Skin epidermis (tissue), 12 donors: ENCODE measurements at regions not wholly inside any gene's neighbourhood (a gene's known extent, or its start where the extent isn't known, plus 50 kb on each side); places are given as distances from the start of the nearest gene placed in this dataset.
A peak's percentile ranks its signal among the peaks of the same experiment; 100 is the strongest.

Experiments used
- H3K27ac ChIP-seq, 21 experiments: fragments of 200-600 bp; sonication (generic) in 11 of 21; one replicate each; pipeline ENCODE4 v1.5.0; 2020; ENCODE audit warnings: mild to moderate bottlenecking in 3 of 21, inconsistent platforms in 2 of 21, moderate library complexity in 2 of 21
- H3K4me3 ChIP-seq, 7 experiments: fragments of 200-600 bp; sonication (generic) in 2 of 7; one replicate each; pipeline ENCODE4 v1.5.0; 2020; ENCODE audit warnings: inconsistent platforms in 2 of 7, mild to moderate bottlenecking in 2 of 7, moderate library complexity in 1 of 7

DNA sequence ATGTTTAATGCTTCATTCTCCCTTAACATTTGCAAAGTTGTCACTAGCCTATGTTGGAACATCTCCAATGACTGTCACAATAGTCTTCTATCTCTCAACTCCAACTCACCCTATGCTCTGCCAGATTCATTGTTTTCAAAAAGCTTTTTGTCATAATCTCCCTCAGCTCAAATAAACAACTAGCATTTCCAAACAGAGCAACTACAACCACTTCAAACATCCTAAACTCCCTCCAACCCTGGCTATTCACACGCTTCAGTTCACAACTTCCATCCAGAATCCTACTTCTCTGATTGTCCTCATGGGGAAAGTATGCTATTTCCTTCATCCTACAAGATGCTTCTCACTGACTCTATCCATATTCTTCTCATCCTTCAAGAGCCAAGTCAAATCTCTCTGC lies 139.2 kb upstream of the VRK2 start:
- Histone ChIP-seq H3K4me3 (no peak overlapping the region), H3K27ac (peak overlapping the region in 2 of 21 experiments; percentile 7 to 61)

DNA sequence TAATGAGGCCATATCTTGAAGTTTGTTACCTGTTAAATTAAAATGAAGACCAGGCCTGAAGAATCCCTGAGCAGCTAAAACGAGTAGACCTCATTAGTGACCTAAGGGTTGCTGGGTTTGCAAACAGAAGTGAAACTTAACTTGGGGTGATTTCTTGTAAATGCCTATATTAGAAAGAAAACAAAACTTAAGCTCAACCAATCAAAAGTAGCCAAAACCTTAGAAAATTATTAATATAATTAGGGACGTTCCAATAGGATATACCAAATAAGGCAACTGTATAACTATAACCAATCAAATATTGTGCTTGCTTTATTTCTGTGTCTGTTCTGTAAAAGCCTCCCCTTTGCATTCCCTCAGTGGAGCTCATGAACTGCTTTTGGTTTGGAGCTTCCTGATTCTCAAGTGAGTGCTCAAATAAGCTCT lies 137.9 kb upstream of the VRK2 start:
- H3K4me3 ChIP-seq, result no peak overlapping the region
- peak overlapping the region in 3 of 21 experiments; percentile 0 to 61 (median 49) for H3K27ac ChIP-seq

DNA sequence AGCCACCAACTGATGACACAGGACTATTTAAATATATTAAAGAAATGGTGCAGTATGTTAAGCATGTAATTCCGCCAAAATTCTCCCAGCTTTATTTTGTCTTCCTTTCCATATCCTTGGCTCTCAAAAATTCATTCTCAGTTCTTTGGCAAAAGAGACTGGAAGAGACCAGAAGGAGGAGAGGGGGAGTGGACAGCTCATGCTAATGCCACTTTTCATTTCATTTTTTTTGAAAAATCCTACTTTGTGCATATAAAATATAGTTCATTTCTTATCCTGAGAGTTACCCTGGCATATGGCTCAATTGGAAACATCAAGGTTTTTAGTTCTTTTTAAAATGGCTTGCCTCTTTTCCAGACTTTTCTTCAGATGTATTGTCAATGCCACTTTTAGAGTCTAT lies 128.5 kb upstream of the VRK2 start:
- no peak overlapping the region for H3K4me3 ChIP-seq
- H3K27ac ChIP-seq, result no peak overlapping the region

DNA sequence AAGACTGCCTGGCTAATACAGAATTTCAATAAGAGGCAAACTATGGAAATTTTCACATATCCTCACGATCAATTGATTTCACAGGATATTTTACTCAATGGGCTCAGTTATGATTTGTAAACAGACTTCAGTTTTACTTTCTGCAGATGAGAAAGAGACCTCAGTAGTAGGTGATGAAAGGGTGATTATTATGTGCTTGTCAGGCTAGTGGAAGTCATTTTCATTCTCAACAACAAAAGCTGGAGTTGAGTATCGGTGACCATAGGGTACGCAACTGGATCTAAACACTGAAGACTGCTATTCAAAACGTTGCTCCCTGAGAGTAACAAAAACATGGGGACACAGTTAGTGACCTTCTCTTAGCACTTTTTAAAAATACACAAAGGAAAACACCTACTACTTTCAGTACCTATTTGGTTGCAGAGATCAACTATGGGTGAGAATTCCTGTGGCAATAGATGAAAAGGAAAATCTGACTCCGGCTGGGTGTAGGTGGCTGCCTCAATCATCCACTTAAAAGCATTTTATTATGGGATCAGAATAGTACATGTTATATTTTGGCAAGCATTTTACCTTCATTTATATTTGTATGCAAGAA lies 126.2 kb upstream of the VRK2 start:
- Histone ChIP-seq H3K4me3 (no peak overlapping the region), H3K27ac (no peak overlapping the region)

GRCh38 chr2:57934659-57935058 lies 111.9 kb upstream of the VRK2 start:
- H3K27ac ChIP-seq, result no peak overlapping the region
- no peak overlapping the region for H3K4me3 ChIP-seq

DNA sequence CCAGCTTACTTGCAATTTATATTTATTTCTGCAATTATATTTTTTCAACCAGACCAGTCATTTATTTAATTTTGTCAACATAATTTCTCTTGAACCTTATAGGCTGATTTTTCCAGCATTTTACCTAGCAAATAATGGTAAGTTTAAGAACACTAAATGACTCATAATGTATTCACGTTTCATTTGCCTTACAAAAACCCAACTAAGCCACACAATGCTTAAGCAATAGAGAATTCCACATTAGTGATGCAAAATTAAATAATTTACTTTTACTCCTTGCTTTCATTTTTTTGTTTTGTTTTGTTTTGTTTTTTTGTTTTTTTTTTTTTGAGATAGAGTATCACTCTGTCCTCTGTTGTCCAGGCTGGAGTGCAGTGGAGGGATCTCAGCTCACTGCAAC lies 110.4 kb upstream of the VRK2 start:
- H3K27ac ChIP-seq, result no peak overlapping the region
- H3K4me3 ChIP-seq, result no peak overlapping the region

DNA sequence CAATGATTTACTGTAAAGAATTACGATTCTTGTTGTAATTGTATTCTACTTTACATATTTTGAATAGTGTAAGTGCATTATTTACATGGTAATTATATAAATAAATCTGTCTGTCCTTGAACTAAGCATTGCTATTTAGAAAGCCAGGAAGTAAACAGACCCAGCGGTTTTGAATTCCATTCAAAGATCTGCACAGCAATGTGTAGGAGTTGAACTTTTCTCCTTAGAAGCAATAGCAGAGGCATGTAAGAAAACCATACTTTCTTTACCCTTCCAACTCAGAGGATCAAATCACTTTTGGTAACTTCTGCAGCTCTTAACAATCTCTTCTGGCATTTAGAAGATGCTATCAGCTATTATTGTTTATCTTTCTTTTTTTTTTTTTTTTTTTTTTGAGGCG lies 109.2 kb upstream of the VRK2 start:
- H3K27ac ChIP-seq, result no peak overlapping the region
- no peak overlapping the region for H3K4me3 ChIP-seq

GRCh38 chr2:57941816-57942215 lies 104.8 kb upstream of the VRK2 start:
- Histone ChIP-seq H3K27ac (no peak overlapping the region), H3K4me3 (no peak overlapping the region)

- H3K4me3 ChIP-seq, result no peak overlapping the region
- no peak overlapping the region for H3K27ac ChIP-seq
Observed at GRCh38 chr2:57943315-57943714, 103.3 kb upstream of the VRK2 start.

GRCh38 chr2:57947398-57947797 lies 99.2 kb upstream of the VRK2 start:
- H3K4me3 ChIP-seq, result no peak overlapping the region
- no peak overlapping the region for H3K27ac ChIP-seq

DNA sequence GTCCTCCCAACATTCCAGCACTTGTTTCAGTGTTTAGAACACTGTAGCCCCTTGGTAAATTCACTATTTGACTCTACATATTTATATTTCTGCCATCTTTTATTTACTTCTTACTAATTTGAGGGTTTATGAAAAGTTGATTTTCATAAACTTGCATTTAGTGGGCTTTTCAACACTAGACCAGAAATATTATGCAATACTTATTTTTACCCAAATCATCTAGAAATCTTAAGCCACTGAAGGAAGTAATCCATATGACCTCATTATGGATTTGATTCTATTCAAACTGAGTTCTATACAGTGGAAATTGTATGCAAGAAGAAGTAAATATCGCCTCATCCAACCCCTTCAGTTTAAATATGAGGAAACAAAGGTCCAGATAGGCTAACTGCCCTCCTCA lies 92.6 kb upstream of the VRK2 start:
- no peak overlapping the region for H3K27ac ChIP-seq
- H3K4me3 ChIP-seq, result no peak overlapping the region

DNA sequence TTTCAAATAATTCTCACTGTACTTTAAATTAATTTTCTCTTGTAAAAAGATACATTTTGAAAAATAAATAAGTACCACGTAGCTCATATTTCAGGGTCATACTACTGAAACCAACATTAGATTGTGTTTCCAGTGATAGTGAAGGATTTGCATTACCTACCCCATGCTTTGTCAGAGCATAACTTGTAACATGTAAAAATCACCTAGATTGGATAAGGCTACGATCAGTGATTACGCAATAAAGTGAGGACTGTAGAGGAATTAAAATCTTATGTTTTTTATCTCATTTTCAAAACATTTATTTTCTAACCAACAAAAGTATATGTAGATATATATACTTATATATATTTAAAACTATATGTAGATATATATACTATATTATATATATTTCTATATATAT lies 89.4 kb upstream of the VRK2 start:
- Histone ChIP-seq H3K4me3 (no peak overlapping the region), H3K27ac (no peak overlapping the region)

- Histone ChIP-seq H3K4me3 (no peak overlapping the region), H3K27ac (no peak overlapping the region)
Observed at GRCh38 chr2:57959390-57959789, 87.2 kb upstream of the VRK2 start.

DNA sequence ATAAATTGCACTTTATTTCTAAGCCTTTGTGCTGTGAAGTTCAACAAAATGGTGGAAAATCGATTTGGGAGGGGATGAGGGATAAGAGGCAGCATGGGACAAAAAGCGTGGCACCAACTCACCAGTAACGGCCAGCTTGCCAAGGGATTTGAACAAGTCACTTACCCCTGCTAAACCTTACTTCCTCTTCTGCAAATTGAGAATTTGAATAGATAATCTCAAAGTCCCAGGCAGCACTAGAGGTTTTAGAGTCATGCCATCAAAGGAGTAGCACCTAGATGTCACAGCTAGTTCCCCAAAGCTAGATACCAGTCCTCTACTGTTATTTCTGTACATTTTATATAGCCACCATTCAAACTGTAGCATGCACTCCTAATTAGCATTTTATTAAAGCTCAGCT lies 83.7 kb upstream of the VRK2 start:
- no peak overlapping the region for H3K4me3 ChIP-seq
- no peak overlapping the region for H3K27ac ChIP-seq

DNA sequence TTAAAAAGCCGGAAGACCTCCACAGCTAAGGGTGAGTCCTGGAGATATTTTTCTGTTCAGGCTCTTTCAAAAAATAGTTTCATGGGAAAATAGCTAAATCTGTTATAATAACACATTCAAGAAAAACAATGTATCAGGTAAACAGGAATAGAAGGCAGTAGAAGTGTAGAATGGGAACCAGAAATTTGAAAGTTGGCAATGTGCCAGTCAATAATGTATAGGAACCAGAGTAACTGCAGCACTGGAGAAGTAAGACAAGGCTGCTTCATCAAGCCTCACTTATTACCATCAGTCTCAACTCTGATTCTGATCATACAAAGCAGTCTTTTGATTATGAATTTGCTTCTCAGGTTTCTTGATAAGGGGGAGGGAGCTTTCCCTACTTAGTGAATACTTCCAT lies 81.4 kb upstream of the VRK2 start:
- Histone ChIP-seq H3K4me3 (no peak overlapping the region), H3K27ac (no peak overlapping the region)

DNA sequence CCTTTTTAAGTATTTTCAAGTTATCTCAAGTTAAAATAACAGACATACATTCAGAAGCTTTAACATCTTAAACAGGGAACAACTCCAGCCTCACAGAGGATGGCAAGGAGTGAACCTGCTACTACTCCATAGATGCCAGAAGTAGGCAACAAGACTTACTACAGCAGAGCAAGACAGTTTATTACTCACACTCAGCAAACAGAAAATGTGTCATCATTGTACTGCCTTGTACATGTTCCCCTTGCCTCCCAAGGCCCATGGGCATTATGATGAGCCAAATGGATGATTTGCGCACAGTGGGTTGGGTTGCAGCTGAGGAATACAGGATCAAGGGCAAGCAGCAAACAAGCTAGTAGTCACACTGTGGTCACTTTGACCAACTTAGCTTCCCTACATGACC lies 80.6 kb upstream of the VRK2 start:
- H3K4me3 ChIP-seq, result no peak overlapping the region
- H3K27ac ChIP-seq, result no peak overlapping the region

- Histone ChIP-seq H3K4me3 (no peak overlapping the region), H3K27ac (no peak overlapping the region)
Observed at GRCh38 chr2:57973621-57974186, 72.9 kb upstream of the VRK2 start.

DNA sequence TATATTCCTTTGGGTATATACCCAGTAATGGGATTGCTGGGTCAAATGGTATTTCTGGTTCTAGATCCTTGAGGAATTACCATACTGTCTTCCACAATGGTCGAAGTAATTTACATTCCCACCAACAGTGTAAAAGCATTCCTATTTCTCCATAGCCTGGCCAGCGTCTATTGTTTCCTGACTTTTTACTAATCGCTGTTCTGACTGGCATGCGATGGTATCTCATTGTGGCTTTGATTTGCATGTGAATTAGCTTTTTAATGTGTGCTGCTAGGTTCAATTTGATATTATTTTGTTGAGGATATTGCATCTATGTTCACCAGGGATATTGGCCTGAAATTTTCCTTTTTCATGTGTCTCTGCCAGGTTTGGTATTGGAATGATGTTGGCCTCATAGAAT lies 67.4 kb upstream of the VRK2 start:
- H3K4me3 ChIP-seq, result no peak overlapping the region
- H3K27ac ChIP-seq, result no peak overlapping the region

DNA sequence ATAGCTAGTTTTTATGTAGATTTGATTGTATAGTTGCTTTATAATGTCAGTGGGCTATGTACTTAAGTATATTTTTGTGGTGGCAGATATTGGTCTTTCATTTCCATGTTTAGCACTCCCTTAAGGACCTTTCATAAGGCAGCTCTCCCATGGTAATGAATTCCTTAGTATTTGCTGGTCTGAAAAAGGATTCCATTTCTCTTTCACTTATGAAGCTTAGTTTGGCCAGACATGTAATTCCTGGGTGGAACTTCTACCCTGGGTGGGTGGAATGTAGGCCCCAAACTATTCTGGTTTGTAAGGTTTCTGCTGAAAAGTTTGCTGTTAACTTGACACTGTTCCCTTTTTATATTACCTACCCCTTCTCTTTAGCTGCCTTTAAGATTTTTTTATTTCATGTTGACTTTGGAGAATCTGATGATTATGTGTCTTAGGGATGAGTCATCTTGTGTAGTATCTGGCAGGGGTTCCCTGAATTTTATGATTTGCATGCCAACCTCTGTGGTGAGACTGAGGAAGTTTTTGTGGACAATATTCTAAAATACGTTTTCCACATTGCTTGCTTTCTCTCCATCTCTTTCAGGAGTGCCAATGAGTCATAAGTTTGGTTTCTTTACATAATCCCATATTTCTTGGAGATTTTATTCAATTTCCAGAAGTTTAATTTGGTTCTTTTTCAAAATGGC lies 65.4 kb upstream of the VRK2 start:
- H3K4me3 ChIP-seq, result no peak overlapping the region

GRCh38 chr2:57987835-57988573 lies 58.6 kb upstream of the VRK2 start:
- no peak overlapping the region for H3K4me3 ChIP-seq
- no peak overlapping the region for H3K27ac ChIP-seq

More for the DNA sequence above, 65.4 kb upstream of the VRK2 start:
- no peak overlapping the region for H3K27ac ChIP-seq

DNA sequence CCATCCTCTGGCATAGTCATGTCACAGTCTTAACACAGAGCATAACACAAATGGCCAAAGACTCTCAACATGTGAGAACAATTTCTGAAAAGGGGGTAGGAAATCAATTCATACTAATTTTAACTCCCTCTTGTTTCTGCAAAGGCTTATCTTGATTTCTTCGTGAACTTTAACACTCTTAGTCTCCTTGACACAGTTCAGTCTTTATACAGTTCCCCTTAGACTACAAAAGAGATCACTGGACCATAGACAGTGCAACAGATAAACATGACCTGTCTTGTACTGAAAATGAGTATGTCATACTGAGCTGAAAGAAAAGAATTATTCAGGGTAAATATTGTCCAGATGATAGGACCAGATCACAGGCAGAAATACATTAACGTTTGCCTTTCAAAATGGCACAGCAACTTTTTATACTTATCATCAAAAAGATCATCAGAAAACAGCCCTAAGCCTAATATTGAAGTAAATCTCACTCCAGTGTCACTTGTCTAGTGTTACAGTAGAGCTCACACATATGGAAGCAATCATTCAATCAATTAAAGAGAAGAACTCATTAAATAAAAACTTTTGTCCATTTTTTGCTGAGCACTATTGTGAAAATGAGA lies 56.4 kb upstream of the VRK2 start:
- Histone ChIP-seq H3K4me3 (no peak overlapping the region), H3K27ac (no peak overlapping the region)
